ENCODE measurements at regions not wholly inside any gene's neighbourhood (a gene's known extent, or its start where the extent isn't known, plus 50 kb on each side); places are given as distances from the start of the nearest gene placed in this dataset.

- no peak for DNase-seq
Measured at GRCh38 chr6:115404446-115404845, 656.2 kb downstream of the FRK start.

- DNase-seq, result no peak
Measured at GRCh38 chr6:115398607-115399006, 662.1 kb downstream of the FRK start.

- no peak for DNase-seq
Measured at GRCh38 chr6:115396112-115396906, 664.4 kb downstream of the FRK start.

GRCh38 chr6:115393821-115394220 lies 666.9 kb downstream of the FRK start:
- no peak for DNase-seq

- no peak for DNase-seq
Measured at GRCh38 chr6:115370202-115370601, 690.5 kb downstream of the FRK start.

GRCh38 chr6:115365783-115366182 lies 694.9 kb downstream of the FRK start:
- DNase-seq, result no peak

GRCh38 chr6:115363379-115363778 lies 697.3 kb downstream of the FRK start:
- DNase-seq, result no peak

GRCh38 chr6:115362234-115362633 lies 698.5 kb downstream of the FRK start:
- DNase-seq, result no peak

- DNase-seq, result peak; percentile 12
Measured at GRCh38 chr6:115360602-115361325, 699.9 kb downstream of the FRK start.

GRCh38 chr6:115358616-115359015 lies 702.1 kb downstream of the FRK start:
- no peak for DNase-seq

GRCh38 chr6:115356371-115356770 lies 704.3 kb downstream of the FRK start:
- DNase-seq, result no peak

GRCh38 chr6:115323001-115323400 lies 737.7 kb downstream of the FRK start:
- no peak for DNase-seq

- DNase-seq, result no peak
Measured at GRCh38 chr6:115319823-115320222, 740.9 kb downstream of the FRK start.

GRCh38 chr6:115310156-115310555 lies 750.5 kb downstream of the FRK start:
- no peak for DNase-seq

GRCh38 chr6:115302731-115303130 lies 758.0 kb downstream of the FRK start:
- DNase-seq, result no peak

- DNase-seq, result no peak
Measured at GRCh38 chr6:115287467-115287866, 773.2 kb downstream of the FRK start.

GRCh38 chr6:115276881-115277565 lies 783.7 kb downstream of the FRK start:
- DNase-seq, result no peak

- DNase-seq, result no peak
Measured at GRCh38 chr6:115272311-115272710, 788.4 kb downstream of the FRK start.

- DNase-seq, result no peak
Measured at GRCh38 chr6:115271434-115271833, 789.3 kb downstream of the FRK start.

- DNase-seq, result no peak
Measured at GRCh38 chr6:115270953-115271352, 789.7 kb downstream of the FRK start.

GRCh38 chr6:115241373-115241772 lies 819.3 kb downstream of the FRK start:
- no peak for DNase-seq

GRCh38 chr6:115221198-115221597 lies 839.5 kb downstream of the FRK start:
- DNase-seq, result no peak

- DNase-seq, result no peak
Measured at GRCh38 chr6:115220551-115221159, 840.0 kb downstream of the FRK start.
